ENCODE measurements at regions not wholly inside any gene's neighbourhood (a gene's known extent, or its start where the extent isn't known, plus 50 kb on each side); places are given as distances from the start of the nearest gene placed in this dataset.
A peak's percentile ranks its signal among the peaks of the same experiment; 100 is the strongest.

DNA sequence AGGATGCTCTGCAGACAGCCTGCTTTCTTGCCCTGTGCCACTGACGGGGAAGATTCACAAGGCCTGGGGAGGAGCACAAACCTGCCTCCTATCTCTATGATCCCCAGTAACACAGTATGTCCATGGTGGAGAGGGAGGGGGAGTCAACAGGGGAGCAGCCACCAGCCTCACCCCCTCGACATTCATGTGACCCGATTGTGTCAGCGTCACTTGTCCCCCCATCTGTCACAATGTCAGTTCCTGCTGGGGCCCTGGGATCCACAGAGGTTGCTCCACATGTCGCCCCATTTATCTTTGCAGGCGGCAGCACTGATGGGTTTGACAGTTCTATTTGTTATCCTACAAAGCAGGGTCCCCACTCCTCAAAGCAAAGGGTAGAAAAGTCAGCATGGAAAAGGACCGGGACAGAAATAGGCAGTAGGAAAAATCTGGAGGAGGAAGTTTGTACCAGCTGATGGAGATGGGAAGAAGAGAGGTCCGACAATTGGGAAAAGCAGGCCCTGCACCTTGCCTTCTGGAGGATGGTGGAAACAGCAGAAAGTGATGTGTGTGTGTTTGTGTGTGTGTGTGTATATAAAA is 130.9 kb downstream of the SEC16B start:
- no peak for DNase-seq

DNA sequence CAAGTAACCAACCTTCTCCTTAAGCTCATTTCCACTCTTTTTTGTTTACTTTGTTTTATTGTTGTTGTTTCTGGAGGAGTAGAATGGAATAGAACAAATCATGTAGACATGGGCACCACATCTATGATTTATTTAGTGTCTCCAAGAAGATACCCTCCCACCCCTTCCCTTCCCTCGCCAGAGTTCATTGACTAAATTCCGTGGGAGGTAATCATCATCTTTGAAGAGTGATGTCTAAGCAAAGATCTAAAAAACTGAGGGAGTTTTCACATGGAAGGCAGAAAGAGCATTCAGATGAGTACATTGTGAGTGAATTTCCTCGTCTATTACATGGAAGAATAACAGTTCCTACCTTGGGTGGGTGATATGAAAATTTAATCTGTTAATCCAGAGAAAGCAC is 136.2 kb downstream of the SEC16B start:
- DNase-seq: no peak

DNA sequence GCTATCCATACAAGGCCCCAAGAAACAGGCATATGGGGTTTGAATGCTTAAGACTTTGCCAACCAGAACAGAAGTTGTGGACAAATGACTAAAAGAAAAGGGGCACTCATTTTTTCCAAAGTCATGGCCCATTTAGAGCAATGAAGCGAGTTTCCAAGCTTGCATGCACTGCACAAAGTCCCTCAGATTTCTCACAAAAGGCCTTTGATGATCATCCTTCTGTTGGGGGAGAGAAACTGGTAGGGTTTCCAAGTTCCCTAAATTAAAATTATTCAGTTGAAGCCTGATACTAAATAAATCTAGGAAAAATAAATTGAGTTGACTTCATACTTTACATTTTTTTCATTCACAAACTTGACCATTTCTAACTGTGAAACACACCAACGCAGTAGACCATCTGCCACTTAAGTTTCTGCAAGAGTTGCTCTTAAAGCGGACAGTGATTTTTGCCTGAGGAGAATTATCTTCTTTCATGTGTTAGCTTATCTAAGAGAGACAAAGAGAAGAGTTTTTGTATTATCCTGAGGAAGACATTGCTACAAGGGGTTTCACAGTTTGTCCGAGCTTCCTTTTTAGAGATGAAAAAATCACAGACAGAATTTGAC is 139.2 kb downstream of the SEC16B start:
- peak in 1 of 2 donors; percentile 10 for DNase-seq

DNA sequence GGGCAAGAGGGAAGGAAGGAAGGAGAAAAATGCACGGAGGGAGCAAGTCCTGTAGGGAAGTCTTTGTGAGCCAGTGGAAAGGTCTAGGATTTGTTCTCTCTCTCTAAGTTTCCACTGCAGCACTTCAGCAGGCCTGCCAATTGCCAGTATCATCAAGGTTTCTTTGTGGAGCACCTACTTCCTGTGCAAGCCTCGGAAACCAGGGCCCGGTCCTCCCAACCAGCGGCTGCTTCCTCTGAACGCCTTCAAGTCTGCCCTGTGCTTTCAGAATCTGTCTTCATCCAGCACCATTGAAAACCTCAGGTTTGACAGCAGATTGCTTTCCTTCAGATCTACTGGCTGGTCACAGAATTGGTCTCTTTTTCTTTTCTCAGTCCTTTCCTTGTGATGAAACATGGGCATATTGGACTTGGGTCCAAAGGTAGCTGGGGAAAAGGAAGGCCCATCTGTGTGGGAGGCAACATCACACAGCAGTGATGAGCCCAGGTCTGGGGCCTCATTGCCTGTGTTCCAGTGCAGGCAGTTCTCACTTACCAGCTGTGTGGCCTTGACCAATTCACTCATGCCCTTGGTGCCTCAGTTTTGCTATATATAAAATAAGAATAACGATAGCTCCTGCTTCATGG is 144.5 kb downstream of the SEC16B start:
- no peak for DNase-seq

DNA sequence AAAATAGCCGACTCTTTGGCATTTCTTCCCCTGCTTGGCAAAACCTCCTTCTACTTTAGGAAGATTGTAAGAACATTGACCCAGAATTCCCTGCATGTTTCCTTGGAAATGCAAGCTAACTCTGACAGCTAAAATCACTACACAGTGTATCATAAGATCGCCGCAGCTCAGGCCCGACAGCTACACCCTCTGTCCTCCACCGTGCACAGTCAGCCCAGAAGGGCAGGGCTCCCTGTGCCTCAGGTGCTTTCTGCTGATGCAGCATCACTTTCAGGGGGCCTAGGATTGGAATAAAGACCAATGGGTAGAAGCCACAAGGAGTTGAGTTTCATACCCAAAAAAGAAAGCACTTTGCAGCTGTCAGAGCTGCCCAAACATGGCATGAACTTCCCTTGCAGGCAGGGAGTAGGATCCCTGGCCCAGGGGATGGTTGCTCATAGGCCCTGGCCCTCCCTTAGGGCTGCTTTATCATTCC is 145.3 kb downstream of the SEC16B start:
- no peak for DNase-seq

DNA sequence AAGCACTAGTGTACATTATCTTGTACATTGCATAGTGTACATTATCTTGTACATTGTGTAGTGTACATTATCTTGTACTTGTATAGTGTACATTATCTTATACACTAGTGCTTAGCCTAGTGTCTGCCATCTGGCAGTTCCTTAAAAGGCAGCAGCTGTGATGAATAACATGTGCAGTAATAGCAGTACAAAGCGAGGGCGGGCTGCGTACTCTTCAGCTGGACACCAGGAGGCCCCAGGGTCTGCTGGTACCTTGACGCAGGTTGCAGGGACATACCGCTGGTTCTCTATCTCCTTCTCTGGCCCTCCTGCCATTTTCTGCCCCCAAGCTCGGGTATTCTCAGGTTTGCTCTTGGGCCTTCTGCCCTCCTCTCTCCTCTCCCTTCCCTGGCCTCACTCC is 149.6 kb downstream of the SEC16B start:
- DNase-seq: no peak

DNA sequence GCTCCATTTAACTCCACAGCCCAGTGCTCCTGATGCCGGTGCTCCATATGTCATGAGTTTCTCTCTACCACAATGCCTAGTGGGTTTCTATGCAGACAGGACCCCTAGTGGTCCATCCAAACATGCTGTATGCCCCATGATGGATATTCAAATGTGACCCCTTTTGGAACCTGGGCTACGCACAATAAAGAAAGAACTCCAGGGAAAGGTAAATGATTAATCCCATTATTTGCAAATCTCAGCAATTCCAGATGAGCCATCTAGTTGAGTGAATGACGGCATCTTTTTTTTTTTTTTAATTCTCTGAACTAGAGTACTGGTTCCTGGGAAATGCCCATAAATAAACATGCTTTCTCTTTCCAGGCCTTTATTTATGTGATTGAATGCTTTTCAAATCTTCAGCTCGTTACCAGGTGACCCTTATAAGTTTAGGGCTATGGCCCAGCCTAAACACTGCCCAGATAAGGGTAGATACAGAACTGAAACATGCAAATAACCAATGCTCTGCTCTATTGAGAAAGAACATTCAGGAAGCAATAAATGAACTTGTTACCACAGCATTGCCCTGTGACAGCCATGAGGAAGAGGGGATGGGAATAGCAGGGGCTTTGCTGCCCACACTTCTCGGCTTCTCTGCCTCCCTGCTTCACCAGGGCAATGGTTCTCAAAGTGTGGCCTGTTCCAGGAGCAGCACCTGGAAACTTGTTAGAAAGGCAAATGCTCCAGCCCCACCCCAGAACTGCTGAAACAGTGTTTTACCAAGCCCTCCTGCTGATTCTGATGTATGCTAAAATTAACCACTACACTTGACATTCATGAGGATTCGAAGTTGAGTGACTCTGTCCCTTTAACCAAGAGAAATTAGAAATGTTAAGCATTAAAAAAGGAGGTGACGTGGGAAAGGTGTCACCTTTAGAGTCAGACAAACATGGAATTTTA is 151.7 kb downstream of the SEC16B start:
- no peak for DNase-seq

DNA sequence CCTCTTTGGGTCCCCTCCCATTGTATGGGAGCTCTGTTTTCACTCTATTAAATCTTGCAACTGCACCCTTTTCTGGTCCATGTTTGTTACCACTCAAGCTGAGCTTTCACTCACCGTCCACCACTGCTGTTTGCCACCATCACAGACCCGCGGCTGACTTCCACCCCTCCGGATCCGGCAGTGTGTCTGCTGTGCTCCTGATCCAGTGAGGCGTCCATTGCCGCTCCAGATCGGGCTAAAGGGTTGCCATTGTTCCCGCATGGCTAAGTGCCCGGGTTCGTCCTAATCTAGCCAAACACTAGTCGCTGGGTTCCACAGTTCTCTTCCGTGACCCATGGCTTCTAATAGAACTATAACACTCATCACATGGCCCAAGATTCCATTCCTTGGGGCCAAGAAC is 157.2 kb downstream of the SEC16B start:
- DNase-seq: no peak

DNA sequence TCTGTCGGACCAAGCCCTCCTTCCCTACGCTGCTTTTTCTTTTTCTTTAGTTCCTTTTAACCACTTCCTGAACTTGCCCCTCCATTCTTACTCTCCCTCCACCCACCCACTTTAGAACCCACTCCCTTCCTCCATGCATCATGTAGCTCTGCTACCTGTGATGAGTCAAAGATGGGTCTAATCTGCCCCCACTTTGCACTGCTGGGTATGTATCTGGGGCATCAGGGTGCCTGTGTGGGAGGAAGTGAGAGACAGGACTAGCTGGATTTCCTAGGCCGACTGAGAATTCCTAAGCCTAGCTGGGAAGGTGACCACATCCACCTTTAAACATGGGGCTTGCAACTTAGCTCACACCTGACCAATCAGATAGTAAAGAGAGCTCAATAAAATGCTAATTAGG is 157.7 kb downstream of the SEC16B start:
- no peak for DNase-seq

DNA sequence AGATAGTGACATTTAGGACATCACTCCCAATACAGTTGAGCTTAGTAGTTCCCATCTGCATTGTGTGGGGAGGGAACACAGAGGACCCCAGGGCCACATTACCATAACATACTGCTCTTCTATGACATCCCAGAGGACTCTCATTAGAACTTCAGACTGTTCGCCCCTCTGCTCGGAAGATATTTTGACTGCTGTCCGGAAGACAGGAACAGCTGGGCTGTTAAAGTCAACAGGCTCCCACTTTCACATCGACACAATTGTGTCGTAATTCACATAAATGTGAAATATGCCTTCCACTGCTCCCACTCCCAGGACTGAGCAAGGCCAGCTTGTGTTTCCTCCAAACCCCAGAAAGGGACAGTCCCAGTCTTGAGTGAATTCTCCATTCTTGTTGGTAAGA is 158.4 kb downstream of the SEC16B start:
- DNase-seq: no peak

DNA sequence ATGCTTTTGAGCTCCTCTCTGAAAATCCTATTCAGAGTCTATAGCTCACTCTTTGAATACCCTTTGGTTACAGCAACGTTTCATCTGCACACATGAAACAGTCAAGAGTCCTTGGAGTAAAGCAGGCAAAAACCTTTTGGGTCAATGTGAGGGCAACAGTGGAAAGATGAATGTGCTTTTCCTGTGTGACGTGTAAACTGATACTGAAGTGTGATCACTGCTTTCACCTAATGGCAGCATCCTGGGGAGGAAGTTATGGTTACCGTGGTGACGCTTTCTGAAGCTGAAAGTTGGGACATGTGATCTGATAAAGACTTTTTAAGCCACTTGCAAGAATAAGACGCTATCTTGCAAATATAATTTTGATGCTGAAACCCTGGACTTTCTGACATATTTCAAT is 160.0 kb downstream of the SEC16B start:
- no peak for DNase-seq

DNA sequence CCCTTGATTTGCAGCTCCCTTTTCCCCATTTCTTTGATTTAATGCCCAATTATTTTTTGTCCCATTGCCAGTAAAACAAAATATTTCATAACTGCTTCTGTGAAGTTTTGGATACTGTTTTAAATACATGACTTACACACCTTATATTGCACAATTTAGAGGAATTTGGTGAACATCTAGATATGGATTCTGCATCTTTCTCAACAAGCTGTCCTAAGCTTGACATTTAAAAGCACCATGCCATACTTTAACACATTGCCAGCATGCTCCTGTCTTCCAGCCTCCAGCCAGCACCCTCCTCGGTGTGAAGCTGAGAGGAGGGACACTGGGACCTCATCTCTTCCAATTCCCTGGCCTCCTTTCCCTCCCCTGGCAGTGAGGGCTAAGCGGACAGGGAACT is 167.6 kb downstream of the SEC16B start:
- no peak for DNase-seq

DNA sequence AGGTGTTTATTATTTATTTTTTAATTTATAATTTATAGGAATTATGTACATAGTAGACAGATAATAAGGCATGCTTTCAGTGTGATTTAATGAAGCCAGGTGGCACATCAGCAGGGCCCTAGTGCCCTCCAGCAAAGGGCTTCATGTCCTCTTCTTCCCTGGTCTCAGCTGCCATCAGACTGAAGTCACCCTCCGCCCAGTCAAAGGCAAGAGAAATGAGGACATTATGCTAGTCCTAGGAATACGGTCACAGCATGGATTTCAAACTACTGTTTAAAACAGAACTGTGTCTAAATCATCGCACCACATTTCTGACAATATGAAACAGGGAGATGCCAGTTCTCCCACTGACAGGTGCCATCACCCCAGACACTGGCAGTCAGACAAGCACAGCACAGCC is 168.1 kb downstream of the SEC16B start:
- no peak for DNase-seq

DNA sequence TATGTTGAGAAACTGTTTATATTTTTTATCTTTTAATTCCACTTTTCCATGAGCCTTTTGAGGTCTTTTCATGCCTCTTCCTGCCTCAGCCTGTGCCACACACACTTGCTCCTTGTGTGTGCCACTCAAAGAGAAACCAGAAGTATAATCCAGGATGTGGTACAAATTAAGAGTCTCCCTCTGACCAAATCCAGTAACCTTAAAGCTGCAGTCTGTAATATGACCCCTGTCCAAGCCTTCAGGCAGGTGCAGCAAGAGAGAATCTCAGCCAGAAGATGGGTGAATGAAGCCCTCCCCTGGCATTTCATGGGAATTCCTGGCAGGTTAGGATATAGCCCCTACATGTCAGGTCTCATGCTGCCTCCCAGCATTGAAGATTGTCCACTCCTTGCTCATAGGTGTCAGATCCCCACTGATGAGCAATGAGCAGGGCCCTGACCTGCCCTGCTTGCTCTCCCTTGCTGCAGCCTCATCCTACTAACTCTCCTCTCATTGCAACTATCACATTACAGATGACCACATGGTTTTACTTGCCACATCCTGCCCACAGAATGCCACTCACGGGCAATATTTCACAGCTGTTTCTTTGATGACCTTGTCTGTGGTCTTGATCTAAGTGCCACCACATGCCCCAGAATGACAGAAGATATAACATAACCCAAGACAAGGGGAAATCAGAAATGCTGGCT is 169.3 kb downstream of the SEC16B start:
- DNase-seq: no peak

DNA sequence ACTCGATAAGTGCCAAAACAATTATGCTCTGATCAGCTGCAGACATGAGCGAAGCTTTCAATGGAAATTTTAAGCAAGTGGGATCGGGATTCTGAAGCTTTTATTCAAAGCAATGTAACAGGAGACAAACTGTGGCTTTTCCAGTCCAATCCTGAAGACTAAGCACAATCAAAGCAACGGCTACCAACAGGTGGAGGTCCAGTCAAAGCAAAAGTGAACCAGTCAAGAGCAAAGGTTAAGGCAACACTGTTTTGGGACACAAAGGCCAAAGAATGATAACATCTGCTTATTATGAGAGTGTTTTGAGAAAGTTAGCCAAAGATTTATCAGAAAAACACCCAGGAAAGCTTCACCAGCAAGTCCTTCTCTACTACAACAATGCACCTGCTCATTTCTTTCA is 170.1 kb downstream of the SEC16B start:
- no peak for DNase-seq

DNA sequence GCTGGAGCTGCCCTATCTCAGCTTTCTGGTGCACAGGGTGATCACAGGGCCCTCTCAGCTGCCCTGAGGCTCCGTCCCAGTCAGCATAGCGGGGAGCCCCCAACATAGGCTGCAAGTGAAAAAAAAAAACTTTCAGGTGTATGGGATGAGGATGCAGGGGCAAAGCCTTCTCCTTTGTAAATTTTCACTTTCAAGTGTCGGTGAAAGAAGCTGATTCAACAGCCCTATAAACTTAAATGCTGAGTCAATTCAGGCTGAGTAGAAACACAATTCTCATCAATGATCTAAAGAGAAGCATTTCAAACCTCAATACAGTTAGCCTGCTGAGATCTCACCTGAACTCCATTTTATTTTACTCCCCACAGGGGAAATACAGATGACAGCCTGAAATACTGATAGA is 171.2 kb downstream of the SEC16B start:
- DNase-seq: no peak

DNA sequence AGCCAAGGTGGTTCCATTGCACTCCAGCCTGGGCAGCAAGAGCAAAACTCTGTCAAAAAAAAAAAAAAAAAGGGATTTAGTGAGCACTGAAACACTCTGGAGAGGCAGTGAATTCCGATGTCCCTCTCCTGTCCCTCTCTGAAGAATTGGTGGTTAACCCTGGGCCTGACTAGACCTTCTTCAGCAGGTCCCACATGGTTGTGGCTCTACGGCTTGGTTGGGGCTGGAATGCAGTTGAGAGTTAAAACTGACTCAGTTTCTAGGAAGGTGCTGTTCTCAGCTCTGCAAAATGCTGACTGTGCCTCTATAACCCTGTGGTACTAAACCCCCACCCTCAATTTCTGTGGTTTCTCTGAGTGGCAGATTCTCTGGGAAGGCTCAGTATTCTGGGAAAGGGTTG is 173.3 kb downstream of the SEC16B start:
- DNase-seq: no peak

DNA sequence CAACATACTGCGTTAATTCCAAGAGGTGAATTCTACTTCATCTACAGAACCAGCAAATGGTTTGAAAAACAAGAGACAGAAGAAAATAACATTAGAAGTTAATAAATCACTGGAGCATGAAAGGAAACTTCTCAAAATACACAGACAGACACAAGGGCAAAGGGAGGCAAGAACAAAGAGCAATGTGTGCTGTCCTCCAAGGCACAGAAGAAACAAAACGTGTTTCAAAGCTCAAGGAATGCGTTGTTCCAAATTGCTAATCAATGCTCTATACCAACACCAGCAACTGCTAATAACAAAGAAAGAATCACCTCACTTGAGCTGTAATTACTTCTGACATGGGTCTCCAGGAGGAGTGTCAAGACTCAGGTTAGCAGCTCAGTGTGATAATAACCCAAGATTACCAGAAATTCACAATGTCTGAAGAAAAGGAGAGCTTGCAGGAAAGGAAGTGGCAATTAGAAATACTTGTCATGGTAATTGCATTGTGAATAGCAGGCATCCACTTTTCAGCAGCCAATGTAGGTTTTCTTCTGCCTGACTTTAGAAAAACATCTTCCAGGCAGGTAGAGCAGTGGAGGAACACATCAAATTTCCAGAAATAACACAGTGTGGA is 175.4 kb downstream of the SEC16B start:
- DNase-seq: no peak

DNA sequence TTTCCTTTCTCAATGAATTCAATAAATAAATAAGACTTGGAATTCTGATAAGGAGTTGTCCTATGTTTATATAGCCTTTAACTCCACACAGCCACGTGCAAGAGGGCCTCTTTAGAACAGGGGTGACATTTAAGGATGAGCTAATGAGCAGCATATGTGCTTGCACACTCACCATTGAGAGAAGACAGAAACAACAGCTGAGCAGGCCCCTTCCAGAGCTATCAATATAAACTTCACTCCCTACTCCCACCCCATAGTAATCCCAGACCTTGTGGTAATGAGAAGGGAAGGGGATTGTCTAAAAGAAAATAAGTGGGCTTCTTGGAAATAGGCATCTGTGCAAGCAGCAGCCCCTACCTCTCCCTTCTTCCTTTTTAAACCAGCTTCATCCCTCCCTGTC is 176.0 kb downstream of the SEC16B start:
- DNase-seq: no peak

DNA sequence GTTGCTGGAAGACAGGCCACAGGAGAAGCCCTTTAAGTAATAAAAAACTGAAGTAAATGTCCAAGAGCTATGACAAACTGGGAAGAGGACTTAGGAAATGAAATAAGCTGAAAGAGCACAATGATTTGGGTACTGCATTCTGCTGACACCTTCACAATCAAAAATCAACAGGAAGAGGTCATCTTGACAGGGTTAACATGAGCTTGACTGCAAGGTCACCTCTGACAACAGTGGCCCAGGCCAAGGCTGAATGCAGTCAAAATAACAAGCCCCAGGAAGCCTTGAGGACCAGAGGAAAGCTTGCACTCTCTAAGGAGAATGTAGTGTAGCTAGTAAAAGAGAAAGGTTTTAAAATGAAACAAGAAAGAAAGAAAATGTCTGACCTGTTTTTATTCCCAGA is 179.3 kb downstream of the SEC16B start:
- no peak for DNase-seq

DNA sequence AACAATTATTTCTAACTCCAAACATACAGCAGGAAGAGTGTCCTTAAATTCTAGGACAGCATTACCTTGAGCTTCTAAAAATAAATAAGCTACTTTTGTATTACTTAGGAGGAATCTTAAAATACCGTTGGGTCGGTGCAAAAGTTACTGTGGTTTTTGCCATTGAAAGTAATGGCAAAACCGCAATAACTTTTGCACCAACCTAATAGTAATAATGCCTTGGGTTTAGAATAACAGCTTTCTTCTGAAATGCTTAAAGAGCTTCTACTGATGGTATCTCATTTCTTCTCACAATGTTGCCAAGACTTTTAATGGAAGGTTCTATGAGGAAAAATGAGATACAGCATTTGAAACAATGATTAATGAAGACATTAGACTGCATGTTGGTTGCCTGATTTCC is 179.9 kb downstream of the SEC16B start:
- no peak for DNase-seq

DNA sequence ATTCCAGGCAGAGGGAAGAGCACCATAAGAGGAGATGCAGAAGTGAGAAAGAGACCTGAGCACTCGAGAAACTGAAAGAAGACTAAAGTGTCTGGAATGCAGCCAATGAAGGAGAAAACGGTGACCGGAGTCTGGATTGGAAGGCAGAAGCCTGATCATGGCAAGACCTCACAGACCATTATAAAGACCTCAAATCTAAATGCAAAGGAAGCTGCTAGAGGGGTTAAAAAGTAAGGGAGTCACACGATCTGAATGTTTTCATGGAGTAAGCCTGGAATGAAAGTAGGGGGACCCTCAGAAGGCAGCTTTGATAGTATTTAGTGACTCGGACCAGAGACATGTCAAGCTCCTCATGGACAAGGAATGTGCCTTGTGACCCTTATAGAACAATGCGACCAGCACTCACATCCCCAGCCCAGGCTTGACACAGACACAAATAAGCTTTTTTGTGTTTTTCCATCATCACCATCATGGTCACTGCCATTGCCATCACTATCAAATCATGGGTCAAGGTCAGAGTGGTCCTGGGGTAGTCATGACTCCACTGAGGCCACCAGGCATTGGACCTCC is 183.6 kb downstream of the SEC16B start:
- DNase-seq: no peak
